Lung (tissue), 11 donors: ENCODE measurements at regions not wholly inside any gene's neighbourhood (a gene's known extent, or its start where the extent isn't known, plus 50 kb on each side); places are given as distances from the start of the nearest gene placed in this dataset.

Experiments used
- ATAC-seq: fragments of 200-7000 bp; cut with Tn5 transposase; one replicate; pipeline ENCODE4 v1.9.1; 2020; ENCODE audit warnings: moderate number of reproducible peaks; ENCODE audit not compliant: insufficient read depth, low FRiP score
- DNase-seq, 3 donors: peaks; one replicate each; pipeline ENCODE4 v3.0.0-alpha.2; 2013 to 2017
- H3K27ac ChIP-seq, 2 donors: one replicate each; pipeline ENCODE4 v1.5.1; 2013; ENCODE audit warnings: mild to moderate bottlenecking in 2 of 2, moderate library complexity in 2 of 2, control low read depth in 1 of 2, inconsistent platforms in 1 of 2, low read depth in 1 of 2, low read length in 1 of 2
- H3K27me3 ChIP-seq, 3 donors: one replicate each; pipeline ENCODE4 v1.5.1; 2013; ENCODE audit warnings: low read length in 2 of 3; ENCODE audit not compliant: control insufficient read depth in 3 of 3, insufficient read depth in 3 of 3
- H3K36me3 ChIP-seq, 4 donors: one replicate each; pipeline ENCODE4 v1.5.1; 2013; ENCODE audit warnings: low read length in 4 of 4, mild to moderate bottlenecking in 1 of 4, moderate library complexity in 1 of 4; ENCODE audit not compliant: control insufficient read depth in 4 of 4, insufficient read depth in 4 of 4
- H3K4me1 ChIP-seq, 5 donors: one replicate each; pipeline ENCODE4 v1.5.1; 2013; ENCODE audit warnings: low read length in 5 of 5, mild to moderate bottlenecking in 2 of 5, moderate library complexity in 1 of 5; ENCODE audit not compliant: control insufficient read depth in 5 of 5, insufficient read depth in 5 of 5
- H3K4me3 ChIP-seq: one replicate; pipeline ENCODE4 v1.5.1; 2013; ENCODE audit warnings: mild to moderate bottlenecking, control low read depth, moderate library complexity
- H3K9ac ChIP-seq, 2 donors: one replicate each; pipeline ENCODE4 v1.5.1; 2013; ENCODE audit warnings: low read length in 2 of 2, control low read depth in 1 of 2; ENCODE audit not compliant: insufficient read depth in 1 of 2
- H3K9me3 ChIP-seq, 4 donors: one replicate each; pipeline ENCODE4 v1.5.1; 2013; ENCODE audit warnings: low read length in 3 of 4, mild to moderate bottlenecking in 1 of 4, moderate library complexity in 1 of 4; ENCODE audit not compliant: control insufficient read depth in 4 of 4, insufficient read depth in 3 of 4
- WGBS, 2 donors: extraction: QIAGEN DNeasy Blood & Tissue Kit; methylation state at CpG; one replicate each; pipeline ENCODE4 v1.1.7; 2013; 5-methylcytosine and 5-hydroxymethylcytosine counted together
- TF ChIP-seq, protein P1 (sequence below): IDR thresholded peaks from 2 replicates; pipeline ENCODE4 v1.5.1; 2012; ENCODE audit warnings: mild to moderate bottlenecking; ENCODE audit errors: control extremely low read depth, extremely low read depth
- donor health status: control.
- donor health status: control.
- donor health status: Bipolar disorder and iron deficiency.
- donor health status: healthy.
- donor health status: DM: yes; HTN: yes; CAD: no.

DNA sequence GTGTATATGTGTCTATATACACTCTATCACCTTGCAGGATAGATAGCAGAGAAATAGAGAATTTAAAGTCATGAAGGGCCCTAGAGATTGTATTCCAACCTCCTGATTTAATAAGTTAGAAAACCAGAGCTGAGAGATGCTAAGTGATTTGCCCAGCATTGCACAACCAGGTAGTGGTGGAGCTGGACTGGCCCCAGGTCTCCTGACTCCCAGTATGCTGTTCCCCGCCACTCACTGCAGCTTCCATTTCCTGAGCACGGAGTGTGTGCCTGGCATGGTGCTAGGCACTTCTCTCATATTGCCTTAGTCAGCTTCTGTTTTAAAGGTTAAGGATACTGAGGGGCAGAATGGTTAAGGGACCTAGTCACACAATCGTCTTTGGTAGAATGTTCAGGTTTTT is 129.4 kb upstream of the KLHL25 start:
- DNase-seq (no peak), ATAC-seq (no peak)
- Histone ChIP-seq H3K9ac (no peak overlapping the region), H3K4me1 (no peaks in the 10 kb centered on the region), H3K27me3 (no peaks in the 10 kb centered on the region), H3K36me3 (no peaks in the 10 kb centered on the region), H3K9me3 (no peaks in the 10 kb centered on the region), H3K27ac (no peak overlapping the region), H3K4me3 (no peak overlapping the region)
- 71 to 88% methylated on average over 3 of the region's 3 CpGs for WGBS, 2 donors
- TF ChIP-seq, protein P1, sequence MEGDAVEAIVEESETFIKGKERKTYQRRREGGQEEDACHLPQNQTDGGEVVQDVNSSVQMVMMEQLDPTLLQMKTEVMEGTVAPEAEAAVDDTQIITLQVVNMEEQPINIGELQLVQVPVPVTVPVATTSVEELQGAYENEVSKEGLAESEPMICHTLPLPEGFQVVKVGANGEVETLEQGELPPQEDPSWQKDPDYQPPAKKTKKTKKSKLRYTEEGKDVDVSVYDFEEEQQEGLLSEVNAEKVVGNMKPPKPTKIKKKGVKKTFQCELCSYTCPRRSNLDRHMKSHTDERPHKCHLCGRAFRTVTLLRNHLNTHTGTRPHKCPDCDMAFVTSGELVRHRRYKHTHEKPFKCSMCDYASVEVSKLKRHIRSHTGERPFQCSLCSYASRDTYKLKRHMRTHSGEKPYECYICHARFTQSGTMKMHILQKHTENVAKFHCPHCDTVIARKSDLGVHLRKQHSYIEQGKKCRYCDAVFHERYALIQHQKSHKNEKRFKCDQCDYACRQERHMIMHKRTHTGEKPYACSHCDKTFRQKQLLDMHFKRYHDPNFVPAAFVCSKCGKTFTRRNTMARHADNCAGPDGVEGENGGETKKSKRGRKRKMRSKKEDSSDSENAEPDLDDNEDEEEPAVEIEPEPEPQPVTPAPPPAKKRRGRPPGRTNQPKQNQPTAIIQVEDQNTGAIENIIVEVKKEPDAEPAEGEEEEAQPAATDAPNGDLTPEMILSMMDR: no peak

GRCh38 chr15:85925649-85926237 is 131.0 kb upstream of the KLHL25 start:
- DNase-seq (no peak), ATAC-seq (no peak)
- H3K27me3 ChIP-seq: no peaks in the 10 kb centered on the region
- no peak overlapping the region for H3K9ac ChIP-seq
- no peaks in the 10 kb centered on the region for H3K9me3 ChIP-seq
- H3K27ac ChIP-seq: no peak overlapping the region
- H3K36me3 ChIP-seq: no peaks in the 10 kb centered on the region
- WGBS, 2 donors: 69 to 81% methylated on average over 8 of the region's 8 CpGs
- no peaks in the 10 kb centered on the region for H3K4me1 ChIP-seq
- no peak overlapping the region for H3K4me3 ChIP-seq
- TF ChIP-seq, protein P1: no peak

DNA sequence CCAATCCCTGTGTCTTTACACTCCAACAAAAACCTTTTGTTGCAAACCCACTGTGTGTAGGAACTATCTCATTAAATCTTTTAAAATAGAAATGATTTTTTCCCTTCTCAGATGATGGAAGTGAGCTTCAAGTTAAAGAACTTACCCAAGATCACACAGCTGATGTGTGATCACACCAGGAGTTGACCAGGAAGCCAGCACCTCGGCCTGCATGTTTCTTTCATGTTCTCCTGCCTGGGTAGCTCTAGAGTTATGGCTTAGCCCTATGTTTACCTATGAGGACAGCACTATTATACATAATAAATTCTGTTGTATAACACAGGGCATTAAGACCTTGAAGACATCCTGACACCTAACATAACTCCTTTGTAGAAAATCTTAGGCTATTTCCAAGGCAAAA is 132.1 kb upstream of the KLHL25 start:
- TF ChIP-seq, protein P1: no peak
- Histone ChIP-seq H3K27me3 (no peaks in the 10 kb centered on the region), H3K9ac (no peak overlapping the region), H3K36me3 (no peaks in the 10 kb centered on the region), H3K27ac (no peak overlapping the region), H3K9me3 (no peaks in the 10 kb centered on the region), H3K4me1 (no peaks in the 10 kb centered on the region), H3K4me3 (no peak overlapping the region)
- no peak for ATAC-seq
- no peak for DNase-seq
- WGBS, 2 donors: 71 to 90% methylated on average over 1 of the region's 1 CpG

GRCh38 chr15:85927931-85928537 is 133.3 kb upstream of the KLHL25 start:
- no peak for ATAC-seq
- H3K4me1 ChIP-seq: no peaks in the 10 kb centered on the region
- WGBS, 2 donors: 17 to 27% methylated on average over 2 of the region's 2 CpGs

More at GRCh38 chr15:85927931-85928537, 133.3 kb upstream of the KLHL25 start:
- no peak overlapping the region for H3K9ac ChIP-seq
- H3K9me3 ChIP-seq: no peaks in the 10 kb centered on the region
- no peak overlapping the region for H3K27ac ChIP-seq
- DNase-seq: no peak
- TF ChIP-seq, protein P1: no peak
- H3K27me3 ChIP-seq: no peaks in the 10 kb centered on the region
- H3K4me3 ChIP-seq: no peak overlapping the region
- no peaks in the 10 kb centered on the region for H3K36me3 ChIP-seq
